GM21515 (cell line): ENCODE measurements at regions not wholly inside any gene's neighbourhood (a gene's known extent, or its start where the extent isn't known, plus 50 kb on each side); places are given as distances from the start of the nearest gene placed in this dataset.

ENCODE experiments used
- ATAC-seq: cut with Tn5 transposase; IDR thresholded peaks from one replicate; pipeline ENCODE4 v1.9.1; 2021; ENCODE audit not compliant: unreplicated experiment

- no peak for ATAC-seq
Observed at GRCh38 chr14:71716041-71716772, 216.0 kb upstream of the RGS6 start.

GRCh38 chr14:71720978-71721624 is 211.1 kb upstream of the RGS6 start:
- ATAC-seq = no peak

DNA sequence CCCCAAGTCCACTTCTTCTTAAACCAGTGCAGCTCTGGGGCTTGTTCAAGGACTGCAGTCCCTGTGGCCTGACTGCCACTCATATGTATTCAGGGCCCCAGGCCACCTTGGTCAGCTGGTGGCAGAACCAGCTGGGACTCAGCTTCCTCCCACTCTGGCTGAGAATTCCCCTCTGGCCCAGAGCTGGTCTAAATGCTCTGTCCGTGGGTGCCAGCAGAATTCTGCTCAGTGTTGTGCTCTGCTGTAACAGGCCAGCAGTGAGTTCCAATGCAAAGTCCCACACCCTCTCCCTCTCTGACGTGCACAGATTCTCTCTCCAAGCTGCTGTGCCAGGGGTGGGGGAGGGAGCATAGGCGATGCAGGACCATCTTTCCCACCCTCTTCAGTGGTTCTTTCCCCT is 210.4 kb upstream of the RGS6 start:
- ATAC-seq = no peak

DNA sequence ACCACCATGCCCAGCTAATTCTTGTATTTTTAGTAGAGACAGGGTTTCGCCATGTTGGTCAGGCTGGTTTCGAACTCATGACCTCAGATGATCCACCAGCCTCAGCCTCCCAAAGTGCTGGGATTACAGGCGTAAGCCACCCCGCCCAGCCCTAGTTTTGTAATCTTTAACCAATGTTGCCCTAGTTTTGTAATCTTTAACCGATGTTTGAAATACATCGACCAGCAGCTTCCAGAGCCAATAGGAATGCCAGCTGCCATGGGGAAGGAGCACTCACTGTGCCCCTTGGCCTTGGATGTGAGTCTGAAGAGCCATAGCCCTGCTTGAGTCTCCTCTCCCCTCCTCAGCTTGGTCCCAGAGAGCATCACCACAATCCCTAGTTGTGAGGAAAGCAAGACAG is 209.3 kb upstream of the RGS6 start:
- no peak for ATAC-seq

DNA sequence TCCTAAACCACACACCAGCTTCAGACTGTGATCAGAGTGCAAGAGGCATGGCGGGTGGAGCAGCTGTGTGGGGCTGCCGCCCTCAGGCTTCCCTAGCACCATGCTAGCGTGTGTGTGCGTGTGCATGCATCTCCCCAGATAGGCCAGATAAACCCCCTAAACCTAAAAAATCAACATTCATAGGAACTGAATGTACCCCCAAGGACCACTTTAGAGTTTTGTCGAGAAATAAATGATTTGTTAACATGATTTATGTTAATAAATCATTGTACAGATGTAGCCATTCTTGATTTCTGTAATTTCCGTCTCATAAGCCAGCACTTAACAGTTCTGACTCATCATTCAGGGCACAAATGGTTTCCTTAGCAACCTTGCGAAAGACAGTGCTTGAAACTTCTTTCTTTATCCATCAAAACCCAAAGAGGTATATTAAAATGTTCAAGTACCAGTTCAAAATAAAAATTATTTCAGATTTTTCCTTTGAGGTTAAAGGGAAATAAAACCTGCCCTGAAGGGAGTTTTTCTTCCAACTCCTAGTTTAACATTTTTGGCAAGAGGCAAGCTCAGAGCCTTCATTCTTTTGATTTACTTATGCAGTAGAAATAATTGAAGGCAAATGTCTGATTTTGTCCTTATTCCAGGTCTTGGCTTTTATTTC is 206.2 kb upstream of the RGS6 start:
- ATAC-seq = no peak

- ATAC-seq = no peak
Observed at GRCh38 chr14:71726580-71727021, 205.6 kb upstream of the RGS6 start.

DNA sequence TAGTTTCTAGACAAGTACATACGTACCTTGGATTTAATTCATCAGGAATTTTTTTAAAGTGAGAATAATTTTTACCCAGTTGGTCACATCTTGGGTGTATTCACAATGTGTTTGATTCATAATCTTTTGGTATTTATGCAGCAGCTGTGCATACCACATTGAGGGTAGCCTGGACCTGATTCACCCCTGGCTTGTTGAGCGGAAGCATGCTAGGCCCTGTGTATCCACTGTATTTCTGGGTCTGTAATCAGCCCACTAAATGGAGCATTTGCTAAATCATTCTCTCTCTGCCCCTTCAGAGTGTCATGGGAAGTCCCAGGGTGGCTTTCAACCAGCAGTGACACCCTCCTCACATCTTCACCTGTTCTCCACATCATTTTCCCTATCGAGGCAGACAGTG is 203.8 kb upstream of the RGS6 start:
- no peak for ATAC-seq

GRCh38 chr14:71729596-71729995 is 202.6 kb upstream of the RGS6 start:
- no peak for ATAC-seq

DNA sequence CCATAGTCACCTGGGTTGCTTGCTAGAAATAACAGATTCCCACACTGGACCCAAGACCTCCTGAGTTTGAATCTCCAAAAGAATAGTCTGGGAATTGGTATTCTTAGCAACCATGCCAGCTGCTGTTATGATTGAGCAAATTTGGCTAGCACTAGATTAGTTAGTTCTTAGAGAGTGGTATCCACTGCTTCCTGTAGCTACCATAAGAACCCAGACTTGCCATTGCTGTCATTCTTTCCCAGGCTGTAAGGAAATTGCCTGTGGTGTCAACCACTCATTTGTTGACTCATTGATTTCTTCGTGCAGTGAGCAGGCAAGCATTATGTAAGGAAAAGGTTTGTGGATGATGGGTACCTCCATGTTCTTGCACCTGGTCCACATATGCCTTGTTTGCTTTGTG is 201.8 kb upstream of the RGS6 start:
- ATAC-seq = no peak

GRCh38 chr14:71731096-71731495 is 201.1 kb upstream of the RGS6 start:
- ATAC-seq = no peak

DNA sequence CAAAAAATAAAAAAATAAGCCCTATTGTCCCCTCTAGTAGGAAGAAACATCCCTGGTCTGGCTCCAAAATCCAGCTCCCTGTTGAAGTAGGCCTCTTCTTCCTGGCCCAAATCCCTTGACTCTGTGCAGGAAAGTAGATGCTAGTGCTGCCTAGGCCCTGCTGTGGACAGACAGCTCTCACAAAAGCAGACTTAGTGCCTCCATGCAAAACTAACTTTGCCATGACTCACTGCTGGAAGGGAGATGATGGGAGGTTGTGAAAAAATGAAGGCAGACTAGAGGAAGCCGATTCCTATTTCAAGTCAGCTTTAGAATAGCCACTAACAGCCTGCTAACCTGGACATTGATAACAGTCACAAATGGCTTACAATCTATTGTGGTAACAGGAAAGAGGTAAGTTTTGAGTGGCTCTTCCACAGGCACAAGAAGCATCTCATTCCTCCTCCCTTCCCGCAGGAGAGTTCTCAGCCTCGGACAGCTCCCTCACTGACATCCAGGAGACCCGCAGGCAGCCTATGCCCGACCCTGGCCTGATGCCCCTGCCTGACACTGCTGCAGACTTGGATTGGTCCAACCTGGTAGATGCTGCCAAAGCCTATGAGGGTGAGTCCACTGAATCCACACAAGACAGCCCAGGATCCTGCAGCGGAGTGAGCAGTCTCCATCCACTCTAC is 198.9 kb upstream of the RGS6 start:
- no peak for ATAC-seq

- ATAC-seq = no peak
Observed at GRCh38 chr14:71734076-71734475, 198.2 kb upstream of the RGS6 start.

GRCh38 chr14:71734885-71735284 is 197.3 kb upstream of the RGS6 start:
- ATAC-seq = no peak

GRCh38 chr14:71737760-71738159 is 194.5 kb upstream of the RGS6 start:
- ATAC-seq = no peak

- no peak for ATAC-seq
Observed at GRCh38 chr14:71739273-71739990, 192.8 kb upstream of the RGS6 start.

DNA sequence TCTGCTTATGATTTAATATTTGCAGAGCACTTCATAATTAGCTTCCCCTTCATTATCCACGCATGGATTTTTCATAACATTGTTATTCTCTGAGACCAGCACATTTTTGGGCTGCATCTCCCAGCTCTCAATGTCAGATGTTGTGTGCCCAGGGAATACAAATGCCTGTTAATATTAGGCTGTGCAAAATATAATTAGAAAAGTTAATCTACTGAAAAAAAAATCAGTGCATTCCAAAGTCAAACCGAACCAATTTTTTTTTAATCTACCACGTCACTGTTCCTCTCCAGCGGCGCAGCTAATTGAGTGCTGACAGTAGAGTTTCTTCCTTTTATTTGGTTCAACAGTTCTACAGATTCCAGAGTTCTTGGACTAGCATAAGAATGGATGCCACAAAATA is 191.0 kb upstream of the RGS6 start:
- ATAC-seq = no peak

GRCh38 chr14:71742485-71742884 is 189.7 kb upstream of the RGS6 start:
- ATAC-seq = no peak

DNA sequence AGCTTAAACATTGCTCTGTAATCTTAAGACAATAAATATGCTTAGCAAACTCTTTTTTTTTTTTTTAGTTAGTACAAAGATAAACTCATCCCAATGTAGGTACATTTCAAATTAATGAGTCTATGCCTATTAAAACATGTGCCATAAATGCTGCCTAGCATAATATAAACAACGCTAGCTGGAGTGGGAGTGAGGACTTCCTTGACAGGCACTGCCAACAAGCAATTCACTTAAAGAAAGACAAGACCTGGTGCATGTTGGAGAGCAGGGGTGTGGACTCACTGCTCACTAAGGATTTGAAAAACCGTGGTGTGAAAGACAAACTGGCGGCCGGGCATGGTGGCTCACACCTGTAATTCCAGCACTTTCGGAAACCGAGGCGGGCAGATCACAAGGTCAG is 187.2 kb upstream of the RGS6 start:
- no peak for ATAC-seq

DNA sequence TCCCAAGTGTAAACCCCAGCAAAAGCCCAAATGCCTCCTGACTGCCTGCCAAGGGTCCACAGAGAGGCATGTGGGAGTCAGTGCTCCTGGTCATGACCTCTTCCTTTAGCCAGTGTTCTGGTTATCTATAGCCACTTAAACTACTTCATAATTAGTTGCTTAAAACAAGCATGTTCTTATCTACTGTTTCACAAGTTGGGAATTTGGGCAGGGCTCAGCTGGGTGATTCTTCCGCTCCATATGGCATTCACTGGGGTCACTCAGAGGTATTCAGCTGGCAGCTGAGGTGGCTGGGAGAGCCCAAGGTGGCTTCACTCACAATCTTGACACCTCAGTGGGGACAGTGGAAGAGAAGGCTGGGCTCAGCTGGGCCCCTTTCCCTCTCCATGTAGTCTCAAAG is 184.0 kb upstream of the RGS6 start:
- no peak for ATAC-seq

DNA sequence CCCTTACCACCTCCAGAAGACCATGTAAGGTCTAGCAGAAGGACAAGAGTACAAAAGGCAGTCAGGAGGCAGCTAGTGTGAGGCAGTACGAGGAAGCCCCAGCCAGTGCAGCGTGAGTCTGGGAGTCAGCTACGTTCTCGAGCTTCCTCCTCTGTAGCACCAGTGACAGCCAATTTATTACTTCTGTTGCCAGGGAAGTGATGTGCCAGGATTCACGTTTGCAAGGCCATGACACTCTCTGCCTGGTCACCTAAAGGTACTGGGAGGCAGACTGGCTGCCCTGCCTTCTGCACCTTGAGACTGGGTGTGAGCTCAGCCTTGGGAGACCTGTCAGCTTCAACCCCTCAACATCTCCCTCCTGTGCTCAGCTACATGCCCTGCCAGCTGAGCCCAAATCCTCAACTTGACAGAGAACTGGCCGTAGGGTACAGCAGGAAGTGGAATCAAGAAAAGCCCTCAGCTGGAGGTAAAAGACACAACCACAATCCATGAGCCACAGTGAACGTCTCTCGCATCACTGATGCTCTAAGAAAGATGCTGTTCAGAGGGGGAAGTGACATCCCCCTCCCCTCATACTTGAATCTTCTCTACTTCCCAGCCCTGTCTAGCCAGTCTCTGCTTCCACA is 182.5 kb upstream of the RGS6 start:
- no peak for ATAC-seq

DNA sequence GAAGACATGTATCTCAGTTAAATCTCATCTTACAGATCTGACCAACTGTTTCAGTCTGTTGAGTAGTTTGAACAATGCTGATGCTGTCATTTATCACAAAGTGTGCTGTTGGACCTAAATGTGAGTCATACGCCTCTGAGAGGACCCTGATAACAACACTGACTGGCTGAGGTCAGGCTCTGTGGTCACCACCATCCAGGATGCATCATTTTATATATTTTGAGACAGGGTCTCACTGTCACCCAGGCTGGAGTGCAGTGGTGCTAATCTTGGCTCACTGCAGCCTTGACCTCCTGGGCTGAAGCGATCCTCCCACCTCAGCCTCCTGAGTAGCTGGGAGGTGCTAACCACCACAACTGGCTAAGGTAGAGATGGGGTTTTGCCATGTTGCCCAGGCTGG is 181.0 kb upstream of the RGS6 start:
- ATAC-seq = no peak
